Ammon's horn (tissue), 1 donor: ENCODE measurements at regions not wholly inside any gene's neighbourhood (a gene's known extent, or its start where the extent isn't known, plus 50 kb on each side); places are given as distances from the start of the nearest gene placed in this dataset.

Source experiments
- DNase-seq: peaks from one replicate; pipeline ENCODE4 v3.0.0-alpha.2; 2016; ENCODE audit warnings: low spot score

DNA sequence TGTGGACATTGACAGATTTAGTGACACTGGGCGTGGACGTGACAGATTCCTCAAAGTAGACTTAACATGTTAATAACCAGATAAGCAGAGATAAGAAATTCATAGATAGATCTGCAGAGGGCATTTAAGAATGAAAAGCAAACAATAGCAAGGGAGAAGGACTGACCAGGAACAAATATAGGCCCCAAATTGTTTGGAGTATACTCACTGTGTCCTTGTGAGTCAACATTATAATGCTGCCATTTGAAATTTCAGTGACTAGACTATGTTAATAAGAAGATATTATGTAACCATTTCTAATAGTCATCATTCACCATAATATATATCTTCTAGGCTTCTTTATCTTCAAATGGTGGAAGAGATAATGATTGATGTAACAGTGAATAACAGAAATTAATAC, 78.1 kb upstream of the SLC38A11 start:
- no peak for DNase-seq

DNA sequence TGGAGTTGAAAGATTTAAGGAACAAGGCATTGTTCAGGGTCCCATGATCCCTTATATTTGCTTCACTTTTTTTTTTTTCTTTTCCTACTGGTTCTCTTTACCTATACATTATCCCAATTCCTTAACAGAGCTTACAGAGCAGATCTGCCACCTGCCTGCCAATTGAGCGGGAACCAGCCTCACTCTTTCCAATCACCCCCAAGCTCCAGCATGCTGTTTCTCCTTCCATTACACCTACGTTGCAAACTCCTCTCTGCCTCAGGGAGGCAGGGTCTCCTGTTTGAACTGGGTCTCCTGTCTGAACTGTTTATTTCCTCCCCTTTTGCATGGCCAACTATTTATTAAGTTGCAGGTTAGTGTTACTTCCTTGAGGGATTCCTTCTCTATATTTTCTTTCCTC, 77.2 kb upstream of the SLC38A11 start:
- no peak for DNase-seq

DNA sequence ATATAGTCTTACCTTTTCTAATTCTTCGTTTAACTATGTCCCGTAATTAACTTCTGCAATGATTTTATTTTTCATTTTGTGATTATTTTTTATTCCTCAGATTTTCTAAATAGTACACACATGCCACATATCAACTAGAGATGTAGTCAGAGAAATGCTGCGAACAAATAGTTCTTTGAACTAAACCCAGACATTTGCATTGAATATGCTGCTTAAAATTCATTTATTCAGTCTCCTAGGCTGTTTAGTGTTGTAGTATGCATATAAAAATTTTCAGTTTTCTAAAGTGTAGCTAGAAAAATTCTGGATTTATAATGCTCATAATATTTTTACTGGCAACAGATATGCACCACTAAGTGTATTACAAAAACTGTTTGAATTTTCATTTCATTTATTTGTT, 68.9 kb upstream of the SLC38A11 start:
- no peak for DNase-seq

DNA sequence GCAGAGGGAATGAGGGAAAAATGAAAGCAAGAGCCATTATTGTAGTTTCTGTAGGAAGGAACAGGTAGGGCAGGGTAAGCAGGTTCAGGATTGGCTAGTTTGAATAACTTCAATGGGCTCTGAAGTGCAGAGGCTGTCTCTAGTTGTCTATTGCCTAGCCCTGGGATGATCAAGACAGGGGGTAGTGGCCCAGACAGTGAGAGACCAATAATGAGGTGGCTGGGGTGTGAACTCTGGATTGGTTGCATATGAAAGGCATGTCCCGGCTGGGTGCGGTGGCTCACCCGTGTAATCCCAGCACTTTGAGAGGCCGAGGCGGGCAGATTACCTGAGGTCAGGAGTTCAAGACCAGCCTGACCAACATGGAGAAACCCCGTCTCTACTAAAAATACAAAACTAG, 67.5 kb upstream of the SLC38A11 start:
- DNase-seq = no peak

DNA sequence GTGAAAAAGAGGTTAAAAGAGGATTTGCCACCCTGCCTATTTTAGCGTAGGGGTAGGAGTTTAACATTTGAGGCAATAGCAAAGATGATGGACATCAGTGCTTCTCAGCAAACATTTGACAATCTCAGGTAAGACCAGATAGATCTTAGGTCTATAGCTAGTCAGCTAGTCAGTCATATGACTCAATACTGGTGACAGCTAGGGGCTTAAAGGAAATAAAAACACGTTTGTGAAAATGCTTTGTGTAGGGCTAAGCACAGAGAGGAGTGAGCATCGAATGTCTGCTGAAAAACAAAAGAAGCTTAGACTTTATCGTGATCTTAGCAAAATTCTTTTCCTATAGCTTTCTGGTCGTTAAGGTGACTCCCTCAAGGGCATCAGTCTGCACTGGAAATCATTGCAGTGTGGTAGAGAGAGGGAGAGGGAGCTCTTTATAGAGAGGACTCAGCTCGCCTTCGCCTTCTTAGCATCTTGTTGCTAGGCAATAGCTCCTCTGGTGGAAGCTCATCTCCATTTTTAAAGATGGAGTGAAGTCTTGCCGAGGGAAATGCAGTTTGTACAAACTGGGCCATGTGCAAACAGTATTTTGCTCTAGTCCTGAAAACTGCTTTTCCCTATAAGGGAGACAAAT, 62.8 kb upstream of the SLC38A11 start:
- DNase-seq = peak; percentile 63

DNA sequence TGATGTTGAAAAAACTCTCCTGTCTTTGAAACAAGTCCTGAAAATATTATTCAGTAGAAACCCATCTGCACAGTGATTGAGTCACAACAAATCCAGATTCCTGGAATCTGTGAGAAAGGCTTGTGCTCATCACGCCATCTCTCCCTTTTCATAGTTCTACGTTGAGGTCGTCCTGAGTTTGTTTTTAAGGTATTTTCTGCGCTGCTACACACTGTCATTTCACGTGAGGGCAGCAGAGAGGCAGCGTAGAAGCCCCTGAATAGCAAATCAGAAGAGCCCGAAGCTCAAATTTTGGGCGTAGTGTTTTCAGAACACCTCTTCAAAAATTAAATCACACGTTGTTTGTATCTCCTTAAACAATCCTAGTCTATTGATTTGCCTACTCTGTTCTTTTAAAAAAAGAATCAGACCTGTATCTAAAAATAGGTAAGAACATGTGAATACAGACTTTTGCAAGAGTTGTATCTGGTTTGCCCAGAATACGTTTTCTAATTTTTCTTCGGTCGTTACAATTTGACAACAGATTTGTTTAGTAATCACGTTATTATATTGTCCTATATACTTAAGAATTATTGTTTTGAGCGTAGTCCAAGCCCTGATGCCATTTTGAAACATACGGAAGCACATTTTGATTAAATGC, 61.6 kb upstream of the SLC38A11 start:
- DNase-seq = peak; percentile 78

DNA sequence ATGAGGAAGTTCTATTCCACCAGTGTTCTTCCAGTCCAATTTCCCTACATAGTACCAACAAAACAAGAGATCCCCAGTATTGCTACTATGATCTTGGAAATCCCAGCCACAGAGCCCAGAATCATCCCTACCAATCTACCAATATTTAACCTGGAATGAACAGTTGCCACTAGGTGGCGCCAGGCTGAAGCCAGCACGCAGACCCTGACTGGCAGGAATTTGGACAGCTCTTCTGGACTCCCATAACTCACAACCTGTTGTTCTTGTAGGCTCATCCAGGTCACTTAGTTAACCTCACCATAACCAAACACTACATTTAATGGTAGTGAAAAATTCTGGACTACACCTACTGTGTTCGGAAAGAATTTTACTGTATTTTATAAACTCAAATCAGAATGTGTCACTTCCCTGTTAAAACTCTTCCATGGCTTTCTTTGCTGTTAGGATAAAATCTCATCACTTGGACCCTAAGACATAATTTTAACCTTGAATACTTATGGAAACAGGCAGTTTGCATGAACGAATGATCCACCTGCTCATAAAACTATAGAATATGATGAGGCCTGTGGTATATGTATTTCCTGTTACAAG, 59.8 kb upstream of the SLC38A11 start:
- peak; percentile 77 for DNase-seq

DNA sequence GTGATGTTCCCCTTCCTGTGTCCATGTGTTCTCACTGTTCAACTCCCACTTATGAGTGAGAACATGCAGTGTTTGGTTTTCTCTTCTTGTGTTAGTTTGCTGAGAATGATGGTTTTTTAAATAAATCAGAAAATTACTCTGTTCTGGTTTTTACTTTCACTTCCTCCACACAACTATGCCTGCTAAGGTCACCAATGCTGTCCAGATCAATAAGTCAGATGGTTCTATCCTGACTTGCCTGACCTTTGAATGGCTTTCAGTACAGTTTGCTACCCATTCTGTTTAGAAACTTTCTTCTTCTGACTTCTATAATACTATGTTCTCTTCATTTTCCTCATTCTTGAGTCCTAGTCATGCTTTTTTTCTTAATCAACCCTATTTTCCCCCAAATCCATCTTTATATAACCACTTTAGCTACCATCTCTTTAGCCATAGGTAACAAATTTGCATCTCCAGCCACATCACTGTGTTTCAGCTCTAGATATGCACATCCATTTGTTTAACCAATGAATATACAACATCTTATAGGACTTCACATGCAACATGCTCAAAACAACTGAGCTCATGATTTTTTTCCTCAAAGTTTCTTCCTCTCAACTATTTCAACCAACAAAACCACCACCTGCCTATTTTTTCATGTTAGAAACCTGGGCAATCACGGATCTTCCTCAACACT, 58.8 kb upstream of the SLC38A11 start:
- no peak for DNase-seq

DNA sequence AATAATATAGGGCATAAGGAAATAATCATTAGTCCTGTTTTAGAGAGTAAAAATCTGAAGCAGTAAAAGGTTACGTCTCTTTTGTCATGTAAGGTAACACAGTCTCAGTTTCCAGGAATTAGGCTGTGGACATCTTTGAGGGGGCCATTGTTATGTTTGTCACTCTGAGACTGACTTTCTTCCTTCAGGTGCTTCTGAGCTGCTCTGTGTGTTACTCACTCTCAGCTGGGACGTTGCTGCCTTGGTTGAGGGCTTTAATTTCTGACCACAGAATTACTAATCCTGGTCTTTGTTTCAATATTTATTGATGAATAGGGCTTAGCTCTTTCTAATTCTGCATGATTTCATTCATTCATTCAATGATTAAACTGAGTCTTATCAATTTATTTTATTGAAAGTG, 55.9 kb upstream of the SLC38A11 start:
- no peak for DNase-seq

DNA sequence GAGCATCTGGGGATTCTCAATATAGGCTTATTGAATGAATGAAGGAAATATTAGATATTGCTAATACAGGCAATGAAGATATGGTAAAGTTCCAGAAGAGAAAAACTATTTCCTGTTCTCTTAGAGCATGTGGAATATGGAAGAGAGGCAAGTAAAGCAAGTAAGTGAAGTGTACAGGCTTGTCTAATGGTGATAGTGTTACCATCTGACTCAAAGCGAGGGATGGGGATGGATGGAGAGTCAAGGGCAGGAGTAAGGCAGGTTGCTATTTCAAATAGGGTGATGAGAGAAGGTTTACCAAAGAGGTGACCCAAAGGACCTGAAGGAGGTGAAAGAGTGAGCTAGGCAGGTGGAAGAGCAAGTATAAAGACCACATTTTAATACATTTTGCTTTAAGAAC, 55.2 kb upstream of the SLC38A11 start:
- no peak for DNase-seq

DNA sequence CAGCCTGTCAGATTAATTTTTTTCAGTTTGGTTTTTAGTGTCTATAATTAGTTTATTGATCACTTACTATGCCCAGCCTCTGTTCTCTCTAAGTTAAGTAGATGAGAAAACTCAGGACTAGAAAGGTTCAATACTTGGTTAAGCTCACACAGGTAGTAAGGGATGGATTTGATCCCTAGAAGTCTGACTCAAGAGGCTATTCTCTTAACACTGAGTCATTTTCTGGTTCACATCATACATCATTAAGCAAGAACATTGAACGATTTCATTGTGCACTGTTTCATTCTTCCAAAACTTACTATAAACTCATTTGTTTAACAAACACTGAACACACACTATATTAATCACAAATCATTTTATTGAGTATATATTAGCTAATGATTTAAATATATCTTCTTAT, 54.1 kb upstream of the SLC38A11 start:
- no peak for DNase-seq

DNA sequence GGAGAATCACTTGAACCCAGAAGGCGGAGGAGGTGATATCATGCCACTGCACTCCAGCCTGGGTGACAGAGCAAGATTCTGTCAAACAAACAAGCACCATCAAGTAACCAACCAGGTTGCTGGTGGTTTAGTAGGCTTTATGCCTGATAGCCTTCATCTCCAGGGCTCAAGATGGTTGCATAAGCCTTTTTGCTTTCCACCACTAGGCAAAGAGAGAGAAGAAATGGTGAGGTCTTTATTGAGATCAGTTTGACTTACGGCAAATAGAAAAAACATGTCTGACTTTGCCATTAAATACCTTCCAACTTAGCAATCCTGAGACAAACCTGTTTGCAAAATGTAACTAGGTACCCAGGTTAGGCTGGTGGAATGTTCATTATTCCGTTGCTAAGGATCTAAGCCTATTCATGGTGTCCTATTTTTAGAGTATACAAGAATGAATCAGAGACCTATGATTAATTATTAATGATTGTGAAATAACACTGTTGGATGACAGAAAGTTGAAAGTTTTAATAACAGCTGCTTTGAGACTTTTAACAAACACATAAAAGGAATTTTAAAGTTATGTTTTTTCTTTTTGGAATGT, 53.5 kb upstream of the SLC38A11 start:
- peak; percentile 17 for DNase-seq

DNA sequence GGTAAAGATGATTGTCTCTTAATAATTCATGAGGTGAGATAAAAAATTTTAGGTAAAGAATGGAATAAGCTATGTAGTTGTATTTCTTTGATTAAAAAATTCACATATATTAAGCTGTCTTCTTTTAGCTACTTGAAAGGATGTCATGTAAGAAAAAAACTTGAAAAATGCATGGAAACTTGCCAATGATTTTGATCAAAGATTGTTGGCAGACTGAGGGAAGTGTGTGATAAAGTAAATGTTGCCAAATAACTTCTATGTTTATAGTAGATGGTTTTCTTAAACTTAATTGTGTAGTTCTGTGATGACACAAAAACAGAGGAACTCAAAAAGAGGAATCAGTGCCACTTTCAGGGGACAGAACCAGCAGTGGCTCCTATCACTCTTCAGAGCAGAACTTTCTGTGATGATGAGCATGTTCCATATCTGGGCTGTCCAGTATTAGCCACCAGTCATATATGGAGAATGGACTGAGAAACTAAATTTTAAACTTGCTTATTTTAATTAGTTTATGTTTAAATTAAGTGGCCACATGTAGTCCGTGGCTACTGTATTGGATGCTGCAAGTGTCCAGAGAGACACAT, 51.9 kb upstream of the SLC38A11 start:
- DNase-seq = no peak
